ENCODE measurements at regions not wholly inside any gene's neighbourhood (a gene's known extent, or its start where the extent isn't known, plus 50 kb on each side); places are given as distances from the start of the nearest gene placed in this dataset.
A peak's percentile ranks its signal among the peaks of the same experiment; 100 is the strongest.

DNA sequence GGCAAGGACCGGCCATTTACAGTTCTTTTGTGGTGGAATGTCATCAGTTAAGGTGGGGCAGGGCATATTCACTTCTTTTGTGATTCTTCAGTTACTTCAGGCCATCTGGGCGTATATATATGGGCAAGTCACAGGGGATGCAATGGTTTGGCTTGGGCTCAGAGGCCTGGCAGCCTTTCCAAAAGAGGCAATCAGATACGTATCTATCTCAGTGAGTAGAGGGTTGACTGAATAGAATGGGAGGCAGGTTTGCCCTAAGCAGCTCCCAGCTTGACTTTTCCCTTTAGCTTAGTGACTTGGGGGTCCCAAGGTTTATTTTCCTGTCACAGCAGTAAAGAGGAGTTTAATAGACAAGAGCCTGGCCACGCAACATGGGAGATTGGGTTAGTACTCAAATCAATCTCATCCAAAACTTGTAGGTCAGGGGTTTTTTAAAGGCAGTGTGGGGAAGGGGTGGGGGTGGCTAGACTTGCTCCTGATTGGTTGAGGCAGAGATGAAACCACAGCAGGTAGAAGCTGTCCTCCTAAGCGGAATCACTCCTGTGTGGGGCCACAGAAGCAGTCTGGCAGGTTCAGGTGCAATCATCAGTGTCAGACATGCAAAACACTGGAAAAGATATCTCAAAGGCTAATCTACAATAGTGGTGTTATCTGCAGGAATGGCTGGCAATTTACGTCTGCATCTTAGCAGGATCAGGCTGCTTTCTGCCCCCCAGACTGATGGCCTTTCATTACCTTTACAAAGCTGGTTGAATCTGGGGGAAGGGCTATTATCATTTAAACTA is 112.9 kb downstream of the TLR5 start:
- intact Hi-C loops (cut with micrococcal nuclease), result no loop called here
- no peak overlapping the region for H3K4me3 Mint-ChIP-seq (ENCODE audit: unreplicated experiment)
- peaks cover 37% of the 10 kb centered on the region for H3K4me1 Mint-ChIP-seq (ENCODE audit: insufficient read depth, unreplicated experiment)
- no peaks in the 10 kb centered on the region for H3K36me3 Mint-ChIP-seq (ENCODE audit: insufficient read depth, unreplicated experiment)
- ChIA-PET POLR2A (no interaction called here), CTCF (interaction anchor here (0.5 to 1.1 kb wide), 2 partner anchors 8 to 149 kb away, joined by 4 to 5 read pairs; no protein-coding TSS in a partner anchor)
- DNase-seq (ENCODE audit: unreplicated experiment), result no peak
- no peaks in the 10 kb centered on the region for H3K9me3 Mint-ChIP-seq (ENCODE audit: unreplicated experiment)
- TF ChIP-seq, protein P1, sequence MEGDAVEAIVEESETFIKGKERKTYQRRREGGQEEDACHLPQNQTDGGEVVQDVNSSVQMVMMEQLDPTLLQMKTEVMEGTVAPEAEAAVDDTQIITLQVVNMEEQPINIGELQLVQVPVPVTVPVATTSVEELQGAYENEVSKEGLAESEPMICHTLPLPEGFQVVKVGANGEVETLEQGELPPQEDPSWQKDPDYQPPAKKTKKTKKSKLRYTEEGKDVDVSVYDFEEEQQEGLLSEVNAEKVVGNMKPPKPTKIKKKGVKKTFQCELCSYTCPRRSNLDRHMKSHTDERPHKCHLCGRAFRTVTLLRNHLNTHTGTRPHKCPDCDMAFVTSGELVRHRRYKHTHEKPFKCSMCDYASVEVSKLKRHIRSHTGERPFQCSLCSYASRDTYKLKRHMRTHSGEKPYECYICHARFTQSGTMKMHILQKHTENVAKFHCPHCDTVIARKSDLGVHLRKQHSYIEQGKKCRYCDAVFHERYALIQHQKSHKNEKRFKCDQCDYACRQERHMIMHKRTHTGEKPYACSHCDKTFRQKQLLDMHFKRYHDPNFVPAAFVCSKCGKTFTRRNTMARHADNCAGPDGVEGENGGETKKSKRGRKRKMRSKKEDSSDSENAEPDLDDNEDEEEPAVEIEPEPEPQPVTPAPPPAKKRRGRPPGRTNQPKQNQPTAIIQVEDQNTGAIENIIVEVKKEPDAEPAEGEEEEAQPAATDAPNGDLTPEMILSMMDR (IDR thresholded peaks at IDR 0.05; ENCODE audit: unreplicated experiment), result no peak
- no peaks in the 10 kb centered on the region for H3K27me3 Mint-ChIP-seq (ENCODE audit: insufficient read depth, unreplicated experiment)
- BruUV-seq (replicated peaks), result no TSS peak
- H3K27ac Mint-ChIP-seq (ENCODE audit: low read depth, unreplicated experiment), result no peak overlapping the region

DNA sequence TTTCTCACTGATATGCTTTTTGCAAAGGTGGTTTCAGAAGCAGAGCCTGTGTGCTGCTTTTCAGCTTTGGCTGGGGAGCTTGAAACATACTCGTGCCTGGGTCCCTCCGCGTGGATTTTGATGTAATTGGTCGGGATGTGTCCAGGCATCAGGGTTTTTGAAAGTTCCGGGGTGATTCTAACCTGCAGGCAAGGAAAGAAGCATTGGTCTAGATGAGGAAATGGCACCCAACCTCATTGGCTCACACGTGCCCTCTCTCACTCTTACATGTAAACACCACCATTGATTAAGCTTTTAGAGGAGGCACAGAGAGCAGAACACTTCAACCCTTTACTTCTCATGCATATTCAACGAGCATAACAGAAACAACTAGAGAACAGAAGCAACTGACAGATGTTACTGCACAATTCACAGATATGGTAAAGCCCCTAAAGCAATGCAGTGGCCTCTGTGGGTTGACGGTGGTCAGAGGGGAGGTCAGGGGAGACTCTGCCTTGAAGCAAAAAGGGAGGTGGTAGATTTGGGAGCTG is 112.1 kb downstream of the TLR5 start:
- Mint-ChIP-seq H3K9me3 (ENCODE audit: unreplicated experiment) (no peaks in the 10 kb centered on the region), H3K4me1 (ENCODE audit: insufficient read depth, unreplicated experiment) (peaks cover 33% of the 10 kb centered on the region), H3K36me3 (ENCODE audit: insufficient read depth, unreplicated experiment) (no peaks in the 10 kb centered on the region), H3K27me3 (ENCODE audit: insufficient read depth, unreplicated experiment) (no peaks in the 10 kb centered on the region), H3K4me3 (ENCODE audit: unreplicated experiment) (no peak overlapping the region), H3K27ac (ENCODE audit: low read depth, unreplicated experiment) (peak overlapping the region; percentile 61)
- TF ChIP-seq, protein P1 (IDR thresholded peaks at IDR 0.05; ENCODE audit: unreplicated experiment), result no peak
- DNase-seq (ENCODE audit: unreplicated experiment), result no peak
- no TSS peak for BruUV-seq (replicated peaks)
- CTCF ChIA-PET, result interaction anchor here (1.1 kb wide), 1 partner anchor 9 kb away, joined by 5 read pairs; no protein-coding TSS in a partner anchor
- POLR2A ChIA-PET, result interaction anchor here (1.0 kb wide), 1 partner anchor 215 kb away, joined by 3 read pairs; no protein-coding TSS in a partner anchor
- intact Hi-C loops (cut with micrococcal nuclease), result no loop called here

DNA sequence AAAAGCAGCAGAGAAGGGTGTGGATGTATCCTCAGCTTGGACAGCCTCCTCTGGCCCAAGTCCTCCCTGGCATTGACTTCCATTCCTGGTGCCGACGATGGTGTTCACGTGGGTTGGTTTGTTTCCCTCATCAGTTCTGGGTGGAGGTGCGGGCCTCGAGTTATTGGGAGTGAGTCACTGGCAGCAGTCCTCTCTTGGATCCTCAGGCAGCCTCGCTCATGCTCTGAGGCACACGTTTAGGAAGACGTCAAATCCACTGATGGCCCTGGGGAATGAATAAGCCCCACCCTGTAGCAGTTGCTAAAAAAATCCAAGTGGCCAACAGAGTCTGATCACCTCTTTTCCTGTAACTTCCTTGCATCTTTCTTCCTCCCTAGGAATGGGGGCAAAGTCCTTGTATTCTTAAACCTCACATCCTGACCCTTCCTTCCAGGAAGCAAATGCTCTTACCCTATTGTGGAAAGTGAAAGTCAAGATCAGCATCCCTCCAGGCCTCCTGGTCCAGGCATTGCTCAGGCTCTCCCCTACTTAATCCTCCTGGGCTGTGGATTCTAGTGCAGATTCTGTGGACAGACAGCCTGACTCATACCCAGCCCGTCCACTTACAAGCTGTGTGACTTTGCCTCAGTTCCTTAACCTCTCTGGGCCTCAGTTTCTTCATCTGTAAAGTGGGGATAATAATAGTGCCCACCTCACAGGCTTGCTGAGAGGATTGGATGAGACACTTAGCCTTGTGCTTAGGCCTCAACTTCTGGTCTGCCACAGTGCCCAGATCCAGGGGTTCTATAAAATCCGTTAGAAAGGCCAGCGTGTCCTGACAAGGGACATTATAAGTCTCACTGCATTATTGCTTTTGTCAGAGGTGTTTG is 111.1 kb downstream of the TLR5 start:
- Mint-ChIP-seq H3K27me3 (ENCODE audit: insufficient read depth, unreplicated experiment) (no peaks in the 10 kb centered on the region), H3K9me3 (ENCODE audit: unreplicated experiment) (no peaks in the 10 kb centered on the region), H3K4me1 (ENCODE audit: insufficient read depth, unreplicated experiment) (peaks cover 27% of the 10 kb centered on the region), H3K27ac (ENCODE audit: low read depth, unreplicated experiment) (peak overlapping the region; percentile 61), H3K4me3 (ENCODE audit: unreplicated experiment) (no peak overlapping the region), H3K36me3 (ENCODE audit: insufficient read depth, unreplicated experiment) (no peaks in the 10 kb centered on the region)
- ChIA-PET POLR2A (interaction anchor here (1.0 kb wide), 1 partner anchor 216 kb away, joined by 3 read pairs; no protein-coding TSS in a partner anchor), CTCF (interaction anchor here (1.1 kb wide), 1 partner anchor 10 kb away, joined by 5 read pairs; no protein-coding TSS in a partner anchor)
- peak; percentile 80 for DNase-seq (ENCODE audit: unreplicated experiment)
- BruUV-seq (replicated peaks), result no TSS peak
- intact Hi-C loops (cut with micrococcal nuclease), result no loop called here
- TF ChIP-seq, protein P1 (IDR thresholded peaks at IDR 0.05; ENCODE audit: unreplicated experiment), result no peak

DNA sequence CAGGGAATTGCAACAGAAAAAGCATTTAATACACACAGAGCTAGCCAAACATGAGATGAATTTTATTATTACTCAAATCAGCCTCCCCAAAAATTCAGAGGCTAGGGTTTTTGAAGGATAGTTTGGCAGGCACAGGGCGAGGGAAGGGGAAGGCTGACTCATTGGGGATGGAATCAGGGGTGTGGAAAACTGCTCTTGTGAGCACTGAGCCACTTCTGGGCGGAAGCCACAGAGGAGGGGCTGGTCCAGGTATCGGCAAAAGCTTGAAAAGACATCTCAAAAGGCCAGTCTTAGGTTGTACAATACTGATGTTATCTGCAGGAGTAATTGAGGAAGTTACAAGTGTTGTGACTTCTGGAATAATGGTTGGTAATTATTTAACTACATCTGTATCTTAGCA is 109.4 kb downstream of the TLR5 start:
- intact Hi-C loops (cut with micrococcal nuclease), result no loop called here
- peak; percentile 77 for DNase-seq (ENCODE audit: unreplicated experiment)
- TF ChIP-seq, protein P1 (IDR thresholded peaks at IDR 0.05; ENCODE audit: unreplicated experiment), result no peak
- H3K4me1 Mint-ChIP-seq (ENCODE audit: insufficient read depth, unreplicated experiment), result peaks cover 27% of the 10 kb centered on the region
- no TSS peak for BruUV-seq (replicated peaks)
- CTCF ChIA-PET, result interaction anchor here (0.7 to 1.1 kb wide), 4 partner anchors 12 to 943 kb away, joined by 3 read pairs; partner anchors contain the start of gene FAM177B
- POLR2A ChIA-PET, result interaction anchor here (0.6 to 1.9 kb wide), 3 partner anchors 10 to 1153 kb away, joined by 3 to 8 read pairs (median 3); no protein-coding TSS in a partner anchor
- H3K36me3 Mint-ChIP-seq (ENCODE audit: insufficient read depth, unreplicated experiment), result no peaks in the 10 kb centered on the region
- H3K9me3 Mint-ChIP-seq (ENCODE audit: unreplicated experiment), result no peaks in the 10 kb centered on the region
- H3K4me3 Mint-ChIP-seq (ENCODE audit: unreplicated experiment), result no peak overlapping the region
- no peaks in the 10 kb centered on the region for H3K27me3 Mint-ChIP-seq (ENCODE audit: insufficient read depth, unreplicated experiment)
- no peak overlapping the region for H3K27ac Mint-ChIP-seq (ENCODE audit: low read depth, unreplicated experiment)

Measured in MCF 10A (cell line).